ENCODE measurements at regions not wholly inside any gene's neighbourhood (a gene's known extent, or its start where the extent isn't known, plus 50 kb on each side); places are given as distances from the start of the nearest gene placed in this dataset.

GRCh38 chr2:204234248-204234647 is 297.7 kb downstream of the ICOS start:
- no peak for DNase-seq (ENCODE audit: low spot score)
- ATAC-seq (ENCODE audit: low FRiP score) = no peak
- TF ChIP-seq CTCF (IDR thresholded peaks at IDR 0.05) = no peak

- TF ChIP-seq CTCF (IDR thresholded peaks at IDR 0.05) = no peak
- DNase-seq (ENCODE audit: low spot score) (no peak), ATAC-seq (ENCODE audit: low FRiP score) (no peak)
These were observed 298.3 kb downstream of the ICOS start for GRCh38 chr2:204234879-204235278.

- TF ChIP-seq CTCF (IDR thresholded peaks at IDR 0.05) = no peak
- DNase-seq (ENCODE audit: low spot score) (no peak), ATAC-seq (ENCODE audit: low FRiP score) (no peak)
These were observed 300.9 kb downstream of the ICOS start for GRCh38 chr2:204237416-204237815.

- TF ChIP-seq CTCF (IDR thresholded peaks at IDR 0.05) = no peak
- no peak for ATAC-seq (ENCODE audit: low FRiP score)
- DNase-seq (ENCODE audit: low spot score) = no peak
These were observed 303.0 kb downstream of the ICOS start for GRCh38 chr2:204239411-204240165.

- DNase-seq (ENCODE audit: low spot score) = no peak
- no peak for ATAC-seq (ENCODE audit: low FRiP score)
- TF ChIP-seq CTCF (IDR thresholded peaks at IDR 0.05) = no peak
These were observed 304.3 kb upstream of the PARD3B start for GRCh38 chr2:204240961-204241360.

GRCh38 chr2:204249437-204249836 is 295.8 kb upstream of the PARD3B start:
- DNase-seq (ENCODE audit: low spot score) (no peak), ATAC-seq (ENCODE audit: low FRiP score) (no peak)
- no peak for TF ChIP-seq CTCF (IDR thresholded peaks at IDR 0.05)

- DNase-seq (ENCODE audit: low spot score) = no peak
- no peak for ATAC-seq (ENCODE audit: low FRiP score)
- TF ChIP-seq CTCF (IDR thresholded peaks at IDR 0.05) = no peak
These were observed 294.6 kb upstream of the PARD3B start for GRCh38 chr2:204250692-204251091.
